GM21423 (cell line): ENCODE measurements at regions not wholly inside any gene's neighbourhood (a gene's known extent, or its start where the extent isn't known, plus 50 kb on each side); places are given as distances from the start of the nearest gene placed in this dataset.

Experiments used
- ATAC-seq: cut with Tn5 transposase; IDR thresholded peaks from one replicate; pipeline ENCODE4 v1.9.1; 2021; ENCODE audit warnings: mild to moderate bottlenecking, moderate library complexity; ENCODE audit not compliant: unreplicated experiment

DNA sequence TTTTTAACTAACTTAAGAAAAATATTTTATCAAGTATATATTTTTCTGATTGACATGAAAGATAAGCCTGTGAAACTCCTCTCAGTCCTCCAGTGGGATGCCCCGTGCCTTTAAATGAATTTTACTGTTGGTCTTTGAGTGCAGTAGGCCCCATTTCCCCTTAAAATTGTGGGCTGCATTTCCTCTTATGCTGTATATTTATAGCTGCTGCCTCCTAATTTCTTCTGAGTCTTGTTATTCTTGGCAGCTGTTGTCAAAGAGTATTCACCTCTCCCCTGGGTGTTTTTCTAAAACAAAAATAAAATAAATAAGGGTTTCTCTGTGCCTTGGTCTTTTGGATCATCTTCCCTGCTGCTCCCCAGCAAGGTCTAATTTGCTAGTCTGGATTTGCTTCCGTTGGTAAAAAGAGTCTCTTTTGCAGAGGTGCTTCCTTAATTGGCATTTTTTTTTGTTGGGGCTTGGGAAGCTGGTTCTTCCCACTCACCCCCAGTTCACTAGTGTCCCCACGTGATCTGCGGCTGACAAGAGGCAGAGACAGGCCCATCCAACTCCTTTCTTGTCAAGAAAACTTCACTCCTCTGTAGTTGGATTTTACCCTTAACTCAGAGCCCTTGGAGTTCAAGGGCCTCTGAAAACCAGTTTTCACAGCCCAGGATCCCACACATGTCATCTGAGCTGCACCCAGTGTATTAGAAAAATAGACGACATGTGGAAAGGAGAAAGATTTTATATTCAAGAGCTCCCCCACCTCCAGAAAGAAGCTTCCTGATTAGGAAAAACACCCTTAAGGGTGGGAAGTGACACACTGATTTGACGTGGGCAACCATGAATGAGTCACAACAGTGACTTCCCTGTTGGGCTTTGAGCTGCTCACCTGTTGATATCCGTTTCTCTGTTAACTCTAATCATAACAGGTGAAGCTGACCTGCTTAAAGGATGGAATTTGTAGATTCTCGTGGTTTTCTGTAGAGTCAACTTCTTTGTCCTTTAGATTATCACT is 431.5 kb downstream of the DCDC2C start:
- ATAC-seq = no peak

DNA sequence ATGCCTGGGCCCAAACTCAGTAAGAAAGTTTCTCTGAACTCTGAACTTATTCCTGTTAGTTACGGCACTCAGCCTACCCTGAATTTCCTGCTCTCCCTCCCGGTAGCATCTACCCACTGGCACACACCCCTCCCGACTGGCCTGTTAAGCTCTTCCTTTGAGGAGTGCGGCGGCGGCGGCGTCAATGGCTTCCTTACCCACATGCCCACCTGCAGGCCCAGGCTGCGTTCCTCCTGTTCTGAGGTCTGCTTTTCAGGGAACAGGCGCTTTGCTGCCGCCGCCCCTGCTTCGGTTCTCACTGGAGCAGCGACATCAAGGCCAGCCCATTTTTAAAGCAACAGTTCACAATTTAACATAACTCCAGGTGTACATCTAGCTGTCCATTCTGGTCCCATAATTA is 432.4 kb downstream of the DCDC2C start:
- no peak for ATAC-seq

- ATAC-seq = no peak
Observed at GRCh38 chr2:4139316-4139715, 435.9 kb downstream of the DCDC2C start.

- no peak for ATAC-seq
Observed at GRCh38 chr2:4139731-4140130, 436.4 kb downstream of the DCDC2C start.

DNA sequence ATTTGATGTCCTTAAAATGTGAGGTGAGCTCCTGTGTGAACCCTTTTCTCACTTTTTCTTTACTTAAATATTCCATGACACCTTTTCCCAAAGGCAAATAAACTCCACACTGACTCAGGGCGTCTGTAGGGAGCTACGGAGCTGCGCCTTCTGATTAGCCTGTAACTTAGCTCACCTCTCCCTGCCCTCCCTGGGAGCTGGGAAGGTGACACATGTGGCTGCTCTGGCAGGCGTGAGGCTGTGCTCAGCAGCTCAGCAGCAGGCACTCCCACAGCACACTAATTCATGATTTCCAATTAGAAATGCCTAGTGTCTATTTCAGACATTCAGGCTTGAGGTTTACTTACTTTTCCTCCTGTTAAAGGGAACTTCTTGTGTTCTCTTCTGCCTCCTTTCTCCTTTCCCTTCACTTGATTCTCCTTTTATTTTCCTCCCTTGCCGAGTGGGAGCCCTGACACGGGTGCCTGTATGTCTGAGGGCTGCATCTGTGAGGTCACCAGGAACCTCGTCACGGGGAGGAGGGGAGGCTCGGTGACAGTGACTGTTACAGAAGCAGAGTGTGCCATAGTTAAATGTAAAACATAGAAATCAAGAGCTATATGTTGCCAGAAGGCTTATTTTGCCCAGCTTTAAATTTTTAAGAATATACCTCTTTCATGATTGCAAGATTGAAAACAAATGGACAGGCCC is 437.1 kb downstream of the DCDC2C start:
- ATAC-seq = no peak

DNA sequence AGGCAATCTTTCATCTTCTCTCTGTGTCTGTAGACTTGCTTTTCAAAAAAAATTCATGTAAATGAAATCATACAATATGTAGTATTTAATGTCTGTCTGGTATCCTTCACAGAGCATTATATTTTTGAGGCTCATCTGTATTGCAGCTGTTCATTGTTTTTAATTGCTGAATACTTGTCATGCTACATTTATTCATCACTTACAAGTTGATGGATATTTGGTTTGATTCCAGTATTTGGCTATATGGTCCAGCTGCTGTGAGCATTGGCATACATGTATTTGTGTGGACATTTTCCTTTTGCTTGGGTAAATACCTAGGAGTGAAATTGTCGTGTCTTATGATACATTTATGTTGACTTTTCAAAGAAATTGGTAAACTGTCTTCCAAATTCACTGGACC is 441.4 kb downstream of the DCDC2C start:
- ATAC-seq = no peak

DNA sequence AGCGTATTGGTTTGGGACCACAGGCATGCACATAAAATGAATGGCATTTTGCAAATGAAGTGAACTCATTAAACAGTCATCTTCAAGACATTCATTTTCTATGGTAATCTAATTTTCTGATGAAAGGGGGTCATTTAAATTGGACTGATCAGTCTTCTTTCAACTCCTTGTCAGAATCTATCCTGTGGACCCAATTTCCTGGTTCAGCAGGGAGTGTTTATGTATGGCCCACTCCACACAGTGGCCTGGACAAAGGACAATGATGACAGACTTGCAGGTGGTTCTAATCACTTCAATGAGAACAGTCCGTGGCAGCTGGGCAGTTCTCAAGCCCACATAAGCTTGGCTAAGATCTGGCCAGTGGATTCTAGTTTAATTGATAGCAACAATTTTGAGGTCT is 448.1 kb downstream of the DCDC2C start:
- ATAC-seq = no peak

DNA sequence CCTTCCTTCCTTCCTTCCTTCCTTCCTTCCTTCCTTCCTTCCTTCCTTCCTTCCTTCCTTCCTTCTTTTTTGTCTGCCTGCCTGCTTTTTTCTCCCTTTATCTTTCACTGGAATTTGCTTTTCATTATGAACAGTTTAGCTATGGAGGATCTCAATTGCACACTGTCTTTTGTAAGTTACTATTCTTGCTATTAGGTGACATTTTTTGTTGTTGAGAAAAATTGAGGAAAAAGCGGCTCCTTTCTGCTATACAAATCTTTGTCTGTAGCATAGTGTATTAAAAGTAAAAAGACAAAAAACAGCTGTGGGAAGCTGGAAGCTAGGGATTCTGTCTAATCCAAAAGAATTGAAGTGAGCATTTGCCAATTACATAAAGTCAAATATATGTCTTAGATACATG is 448.7 kb downstream of the DCDC2C start:
- no peak for ATAC-seq

- no peak for ATAC-seq
Observed at GRCh38 chr2:4168834-4169233, 465.5 kb downstream of the DCDC2C start.

DNA sequence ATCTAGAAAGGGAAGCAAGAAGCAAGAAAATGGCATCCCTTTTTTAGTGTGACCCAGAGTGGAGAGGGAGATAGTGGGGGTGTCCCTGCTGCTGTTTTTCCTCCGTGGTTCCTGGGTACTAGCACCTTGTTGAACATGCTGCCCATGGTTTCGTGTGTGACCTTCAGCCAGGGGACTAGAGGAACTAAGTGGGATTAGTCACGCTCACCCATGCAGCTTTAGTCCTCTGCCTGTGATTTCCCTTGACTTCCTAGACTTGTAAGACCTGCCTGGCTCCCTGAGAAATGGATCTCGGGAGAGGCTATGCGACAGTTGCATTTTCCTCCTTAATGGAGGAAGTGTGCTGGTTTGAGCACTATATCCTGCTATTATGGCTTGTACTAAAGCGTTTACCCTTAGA is 471.4 kb downstream of the DCDC2C start:
- ATAC-seq = no peak

GRCh38 chr2:4175343-4175742 is 472.0 kb downstream of the DCDC2C start:
- no peak for ATAC-seq

GRCh38 chr2:4180631-4181030 is 477.3 kb downstream of the DCDC2C start:
- no peak for ATAC-seq

- no peak for ATAC-seq
Observed at GRCh38 chr2:4181062-4181461, 477.7 kb downstream of the DCDC2C start.

GRCh38 chr2:4188561-4188960 is 485.2 kb downstream of the DCDC2C start:
- no peak for ATAC-seq

- ATAC-seq = no peak
Observed at GRCh38 chr2:4190548-4190947, 487.2 kb downstream of the DCDC2C start.

- no peak for ATAC-seq
Observed at GRCh38 chr2:4192119-4192518, 488.7 kb downstream of the DCDC2C start.

- peak; percentile 59 for ATAC-seq
Observed at GRCh38 chr2:4214444-4215205, 511.2 kb downstream of the DCDC2C start.

- no peak for ATAC-seq
Observed at GRCh38 chr2:4217737-4218136, 514.4 kb downstream of the DCDC2C start.

- no peak for ATAC-seq
Observed at GRCh38 chr2:4219101-4219500, 515.7 kb downstream of the DCDC2C start.

DNA sequence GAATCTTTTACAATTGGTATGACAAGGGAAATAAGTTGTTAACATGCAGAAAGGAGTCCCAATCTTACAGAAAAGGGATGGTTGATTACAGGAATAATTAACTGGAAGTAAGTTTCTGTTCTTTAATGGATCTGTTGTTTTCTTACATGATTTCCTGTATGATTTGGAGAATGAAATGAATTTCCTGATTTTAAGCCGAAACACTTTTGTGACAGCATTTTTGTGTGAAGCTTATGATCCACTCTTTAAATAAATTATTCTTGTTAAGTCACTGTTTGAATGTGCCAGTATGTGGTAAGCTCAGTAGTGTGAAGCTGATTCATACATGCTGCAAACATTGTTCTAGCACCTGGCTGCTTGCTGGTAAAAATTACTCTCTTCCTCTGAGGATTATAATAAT is 516.2 kb downstream of the DCDC2C start:
- ATAC-seq = no peak

- no peak for ATAC-seq
Observed at GRCh38 chr2:4221434-4221833, 518.1 kb downstream of the DCDC2C start.
